ENCODE measurements at regions not wholly inside any gene's neighbourhood (a gene's known extent, or its start where the extent isn't known, plus 50 kb on each side); places are given as distances from the start of the nearest gene placed in this dataset.

DNA sequence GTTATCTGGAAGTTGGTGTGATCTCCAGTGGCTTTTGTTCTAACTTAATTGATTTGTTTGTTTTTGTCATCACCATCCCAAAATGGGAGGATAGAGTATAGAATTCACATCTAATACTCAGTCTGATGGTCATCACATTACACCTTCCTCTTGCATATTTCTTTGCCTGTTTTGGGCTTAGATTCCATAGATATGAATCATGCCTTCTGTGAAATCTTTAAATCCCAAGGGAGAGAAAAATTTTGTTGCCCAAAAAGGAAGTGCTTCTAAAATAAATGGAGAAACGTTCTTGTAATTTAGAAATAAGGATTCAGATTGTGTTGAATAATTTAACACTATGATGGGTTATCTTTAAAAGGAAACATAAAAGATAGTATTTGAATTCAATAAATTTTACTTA lies 446.0 kb upstream of the LRRC7 start:
- TF ChIP-seq CTCF (IDR thresholded peaks at IDR 0.05): no peak
- TF ChIP-seq EP300 (IDR thresholded peaks at IDR 0.05): no peak
- TF ChIP-seq POLR2A (IDR thresholded peaks at IDR 0.05): no peak
